ENCODE measurements at regions not wholly inside any gene's neighbourhood (a gene's known extent, or its start where the extent isn't known, plus 50 kb on each side); places are given as distances from the start of the nearest gene placed in this dataset.

GRCh38 chr16:72551649-72552048 is 379.7 kb upstream of the PMFBP1 start (continued):
- TF ChIP-seq MGA (IDR thresholded peaks at IDR 0.05) (no peak), CEBPZ (IDR thresholded peaks at IDR 0.05; ENCODE audit: borderline replicate concordance, low read depth, low read length) (no peak), HDAC6 (IDR thresholded peaks at IDR 0.05; ENCODE audit: low read depth, low read length) (no peak), MAFK (IDR thresholded peaks at IDR 0.05; ENCODE audit: low read length) (no peak), ZNF668 (CRISPR knock-in tag; IDR thresholded peaks at IDR 0.05) (no peak), PKNOX1 (IDR thresholded peaks at IDR 0.05) (0 out of 2 replicates have a peak, but pooled peaks have one; percentile 15), UBTF (IDR thresholded peaks at IDR 0.05; ENCODE audit: borderline replicate concordance in 1 of 2, low read depth in 2 of 2, low read length in 2 of 2) (no peak)

All from K562 (cell line).